Caco-2 (cell line): ENCODE measurements at regions not wholly inside any gene's neighbourhood (a gene's known extent, or its start where the extent isn't known, plus 50 kb on each side); places are given as distances from the start of the nearest gene placed in this dataset.

Experiments
- BruUV-seq: library from RNA; stranded (reverse); fragments of 400-500 nt; replicated peaks from 2 replicates; lab custom pipeline; 2021; lab: Mats Ljungman, UMichigan
- CTCF ChIA-PET: fragments of 300-600 bp; sonication (Branson Sonifier 250); formaldehyde crosslinking; loops from one replicate; lab custom pipeline; 2022; ENCODE audit warnings: antibody characterized with exemption; lab: Charles Lee
- POLR2A ChIA-PET: fragments of 300-600 bp; sonication (Branson Sonifier 250); formaldehyde crosslinking; loops from one replicate; lab custom pipeline; 2022; ENCODE audit warnings: antibody characterized with exemption; lab: Charles Lee
- DNase-seq, 2 experiments: peaks; one replicate each; pipeline versions ENCODE4 v3.0.0 to v3.0.0-alpha.2; 2020 to 2022
- H3K27me3 ChIP-seq: replicated peaks from 2 replicates; pipeline ENCODE4 v1.6.0; 2011; ENCODE audit warnings: low read length; ENCODE audit not compliant: control insufficient read depth, insufficient read depth
- H3K36me3 ChIP-seq: 2 replicates; pipeline ENCODE4 v1.5.1; 2011; ENCODE audit warnings: low read length; ENCODE audit not compliant: control insufficient read depth, insufficient read depth
- H3K4me1 ChIP-seq: fragments of 250-450 bp; sonication (Bioruptor Pico); 2 replicates; pipeline ENCODE4 v1.5.1; 2020; ENCODE audit warnings: mild to moderate bottlenecking
- H3K4me3 ChIP-seq: 2 replicates; pipeline ENCODE4 v1.5.1; 2011; ENCODE audit warnings: low read depth, mild to moderate bottlenecking, control low read depth, low read length
- H3K9me3 ChIP-seq: fragments of 250-450 bp; sonication (Bioruptor Pico); 2 replicates; pipeline ENCODE4 v1.5.1; 2020; ENCODE audit warnings: mild to moderate bottlenecking, moderate library complexity
- H3K27ac Mint-ChIP-seq: one replicate; pipeline ENCODE4 v1.8.0; 2022; ENCODE audit warnings: mixed read lengths; ENCODE audit not compliant: unreplicated experiment
- H3K27me3 Mint-ChIP-seq: one replicate; pipeline ENCODE4 v1.8.0; 2022; ENCODE audit warnings: mixed read lengths; ENCODE audit not compliant: insufficient read depth, unreplicated experiment
- H3K36me3 Mint-ChIP-seq: one replicate; pipeline ENCODE4 v1.8.0; 2022; ENCODE audit warnings: mild to moderate bottlenecking, mixed read lengths; ENCODE audit not compliant: insufficient read depth, unreplicated experiment
- H3K4me1 Mint-ChIP-seq: one replicate; pipeline ENCODE4 v1.8.0; 2022; ENCODE audit warnings: low read depth, mixed read lengths; ENCODE audit not compliant: unreplicated experiment
- H3K4me3 Mint-ChIP-seq: one replicate; pipeline ENCODE4 v1.8.0; 2022; ENCODE audit warnings: mild to moderate bottlenecking, moderate library complexity, mixed read lengths; ENCODE audit not compliant: unreplicated experiment
- H3K9me3 Mint-ChIP-seq: one replicate; pipeline ENCODE4 v1.8.0; 2022; ENCODE audit warnings: mixed read lengths; ENCODE audit not compliant: unreplicated experiment
- intact Hi-C: fragments of 100-400 bp; cut with micrococcal nuclease; formaldehyde crosslinking; loops from one replicate; pipeline ENCODE4 v1.10.0; 2022; ENCODE audit not compliant: unreplicated experiment
- TF ChIP-seq, protein P1 (sequence below), 2 experiments: fragments of 200-600 bp in 1 of 2; IDR thresholded peaks; 1 replicate in 1 of 2; 2 replicates in 1 of 2; pipeline versions ENCODE4 v1.5.1 to v1.8.0; 2011 to 2022; ENCODE audit warnings: antibody characterized with exemption in 1 of 2, control low read depth in 1 of 2, inconsistent platforms in 1 of 2, low read depth in 1 of 2, low read length in 1 of 2, mild to moderate bottlenecking in 1 of 2, moderate library complexity in 1 of 2; ENCODE audit not compliant: insufficient read depth in 1 of 2, severe bottlenecking in 1 of 2, unreplicated experiment in 1 of 2

- CTCF ChIA-PET, result no interaction called here
- TF ChIP-seq, protein P1, sequence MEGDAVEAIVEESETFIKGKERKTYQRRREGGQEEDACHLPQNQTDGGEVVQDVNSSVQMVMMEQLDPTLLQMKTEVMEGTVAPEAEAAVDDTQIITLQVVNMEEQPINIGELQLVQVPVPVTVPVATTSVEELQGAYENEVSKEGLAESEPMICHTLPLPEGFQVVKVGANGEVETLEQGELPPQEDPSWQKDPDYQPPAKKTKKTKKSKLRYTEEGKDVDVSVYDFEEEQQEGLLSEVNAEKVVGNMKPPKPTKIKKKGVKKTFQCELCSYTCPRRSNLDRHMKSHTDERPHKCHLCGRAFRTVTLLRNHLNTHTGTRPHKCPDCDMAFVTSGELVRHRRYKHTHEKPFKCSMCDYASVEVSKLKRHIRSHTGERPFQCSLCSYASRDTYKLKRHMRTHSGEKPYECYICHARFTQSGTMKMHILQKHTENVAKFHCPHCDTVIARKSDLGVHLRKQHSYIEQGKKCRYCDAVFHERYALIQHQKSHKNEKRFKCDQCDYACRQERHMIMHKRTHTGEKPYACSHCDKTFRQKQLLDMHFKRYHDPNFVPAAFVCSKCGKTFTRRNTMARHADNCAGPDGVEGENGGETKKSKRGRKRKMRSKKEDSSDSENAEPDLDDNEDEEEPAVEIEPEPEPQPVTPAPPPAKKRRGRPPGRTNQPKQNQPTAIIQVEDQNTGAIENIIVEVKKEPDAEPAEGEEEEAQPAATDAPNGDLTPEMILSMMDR (IDR thresholded peaks at IDR 0.05; ENCODE audit: insufficient read depth in 1 of 2, low read depth in 1 of 2, low read length in 1 of 2, severe bottlenecking in 1 of 2, unreplicated experiment in 1 of 2), result no peak
- Mint-ChIP-seq H3K27ac (no peak overlapping the region), H3K27me3 (peaks cover 7% of the 10 kb centered on the region), H3K9me3 (no peaks in the 10 kb centered on the region), H3K4me3 (no peak overlapping the region), H3K36me3 (no peaks in the 10 kb centered on the region), H3K4me1 (no peaks in the 10 kb centered on the region)
- no peaks in the 10 kb centered on the region for H3K27me3 ChIP-seq
- no peaks in the 10 kb centered on the region for H3K9me3 ChIP-seq
- intact Hi-C loops, result no loop called here
- no peaks in the 10 kb centered on the region for H3K36me3 ChIP-seq
- no TSS peak for BruUV-seq
- POLR2A ChIA-PET, result no interaction called here
- H3K4me3 ChIP-seq, result no peak overlapping the region
- no peak for DNase-seq
- no peaks in the 10 kb centered on the region for H3K4me1 ChIP-seq
Measured at GRCh38 chr6:166725571-166725970, 98.5 kb upstream of the RPS6KA2 start.

GRCh38 chr6:166724576-166724975, 97.5 kb upstream of the RPS6KA2 start:
- H3K36me3 ChIP-seq, result no peaks in the 10 kb centered on the region
- H3K27me3 Mint-ChIP-seq, result peaks cover 5% of the 10 kb centered on the region
- H3K4me3 ChIP-seq, result no peak overlapping the region
- H3K27ac Mint-ChIP-seq, result no peak overlapping the region
- H3K9me3 Mint-ChIP-seq, result no peaks in the 10 kb centered on the region
- no peaks in the 10 kb centered on the region for H3K27me3 ChIP-seq
- no peak overlapping the region for H3K4me3 Mint-ChIP-seq
- H3K4me1 Mint-ChIP-seq, result no peaks in the 10 kb centered on the region
- H3K36me3 Mint-ChIP-seq, result no peaks in the 10 kb centered on the region
- TF ChIP-seq, protein P1 (IDR thresholded peaks at IDR 0.05; ENCODE audit: insufficient read depth in 1 of 2, low read depth in 1 of 2, low read length in 1 of 2, severe bottlenecking in 1 of 2, unreplicated experiment in 1 of 2), result no peak
- no peaks in the 10 kb centered on the region for H3K4me1 ChIP-seq
- intact Hi-C loops, result no loop called here
- H3K9me3 ChIP-seq, result no peaks in the 10 kb centered on the region
- DNase-seq, result no peak
- CTCF ChIA-PET, result no interaction called here
- POLR2A ChIA-PET, result no interaction called here
- BruUV-seq, result no TSS peak

DNA sequence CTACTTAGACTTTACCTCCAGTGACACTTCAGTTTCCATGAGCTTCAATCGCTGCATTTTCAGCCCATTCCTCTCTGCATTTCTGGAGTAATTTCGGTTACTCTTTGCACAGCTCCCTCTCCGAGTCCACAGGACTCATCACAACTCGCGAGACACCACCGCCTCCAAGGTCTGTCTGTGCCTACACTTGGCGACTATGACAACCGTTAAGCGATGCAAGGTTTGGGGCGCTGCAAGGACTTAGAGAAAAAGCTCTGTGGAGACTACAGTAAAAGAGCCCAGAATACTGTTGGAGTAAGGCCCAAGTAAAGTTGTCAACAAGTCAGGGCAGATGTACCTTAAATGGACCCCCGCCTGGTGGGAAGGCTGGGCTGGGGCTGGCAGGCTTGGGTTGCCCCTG, 95.7 kb upstream of the RPS6KA2 start:
- Histone ChIP-seq H3K27me3 (no peaks in the 10 kb centered on the region), H3K4me1 (no peaks in the 10 kb centered on the region)

More for the DNA sequence above, 95.7 kb upstream of the RPS6KA2 start:
- Histone ChIP-seq H3K36me3 (no peaks in the 10 kb centered on the region), H3K4me3 (no peak overlapping the region), H3K9me3 (no peaks in the 10 kb centered on the region)
- Mint-ChIP-seq H3K4me1 (no peaks in the 10 kb centered on the region), H3K27me3 (peaks cover 7% of the 10 kb centered on the region), H3K4me3 (no peak overlapping the region), H3K27ac (no peak overlapping the region), H3K36me3 (no peaks in the 10 kb centered on the region), H3K9me3 (no peaks in the 10 kb centered on the region)
- ChIA-PET POLR2A (no interaction called here), CTCF (no interaction called here)
- no peak for DNase-seq
- intact Hi-C loops, result no loop called here
- TF ChIP-seq, protein P1 (IDR thresholded peaks at IDR 0.05; ENCODE audit: insufficient read depth in 1 of 2, low read depth in 1 of 2, low read length in 1 of 2, severe bottlenecking in 1 of 2, unreplicated experiment in 1 of 2), result no peak
- BruUV-seq, result no TSS peak
